PC-3 (cell line): ENCODE measurements at regions not wholly inside any gene's neighbourhood (a gene's known extent, or its start where the extent isn't known, plus 50 kb on each side); places are given as distances from the start of the nearest gene placed in this dataset.

ENCODE experiments used
- EZH2phosphoT487 ChIP-seq: fragments of 300-600 bp; sonication (generic); IDR thresholded peaks from 2 replicates; pipeline ENCODE4 v1.6.1; 2018; ENCODE audit warnings: mild to moderate bottlenecking, antibody characterized with exemption, low read length, borderline replicate concordance
- TF ChIP-seq, protein P1 (sequence below): fragments of 300-600 bp; sonication (generic); conservative IDR thresholded peaks from 2 replicates; pipeline ENCODE4 v1.5.1; 2017; ENCODE audit warnings: antibody characterized with exemption, low read depth, mild to moderate bottlenecking, low read length

DNA sequence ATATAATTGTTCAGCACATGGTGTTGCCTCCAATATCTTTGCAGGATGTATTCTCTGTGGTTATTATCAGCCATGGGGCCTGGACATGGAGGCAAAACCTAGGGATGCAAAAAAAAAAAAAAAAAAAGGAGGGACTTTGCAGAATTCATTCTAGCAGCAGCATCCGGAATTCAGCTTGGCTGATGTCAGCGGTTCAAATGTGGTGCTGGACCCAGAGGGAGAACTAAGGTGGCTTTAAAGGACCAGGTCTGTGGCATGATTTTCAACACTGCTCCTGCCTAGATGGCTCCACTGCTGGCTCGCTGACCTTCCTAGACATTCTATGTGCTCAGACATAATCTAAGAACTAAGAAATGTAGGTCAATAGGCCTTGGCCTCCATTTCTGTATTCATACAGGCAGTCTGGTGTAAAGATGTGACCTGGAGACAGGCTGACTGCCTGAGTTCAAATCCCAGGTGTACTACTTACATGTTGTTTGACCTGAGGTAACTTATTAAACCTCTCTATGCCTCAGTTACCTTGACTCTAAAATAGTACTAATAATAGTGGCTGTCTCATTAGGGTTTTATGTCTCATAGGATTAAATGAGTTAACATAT lies 108.6 kb downstream of the PPM1A start:
- TF ChIP-seq, protein P1, sequence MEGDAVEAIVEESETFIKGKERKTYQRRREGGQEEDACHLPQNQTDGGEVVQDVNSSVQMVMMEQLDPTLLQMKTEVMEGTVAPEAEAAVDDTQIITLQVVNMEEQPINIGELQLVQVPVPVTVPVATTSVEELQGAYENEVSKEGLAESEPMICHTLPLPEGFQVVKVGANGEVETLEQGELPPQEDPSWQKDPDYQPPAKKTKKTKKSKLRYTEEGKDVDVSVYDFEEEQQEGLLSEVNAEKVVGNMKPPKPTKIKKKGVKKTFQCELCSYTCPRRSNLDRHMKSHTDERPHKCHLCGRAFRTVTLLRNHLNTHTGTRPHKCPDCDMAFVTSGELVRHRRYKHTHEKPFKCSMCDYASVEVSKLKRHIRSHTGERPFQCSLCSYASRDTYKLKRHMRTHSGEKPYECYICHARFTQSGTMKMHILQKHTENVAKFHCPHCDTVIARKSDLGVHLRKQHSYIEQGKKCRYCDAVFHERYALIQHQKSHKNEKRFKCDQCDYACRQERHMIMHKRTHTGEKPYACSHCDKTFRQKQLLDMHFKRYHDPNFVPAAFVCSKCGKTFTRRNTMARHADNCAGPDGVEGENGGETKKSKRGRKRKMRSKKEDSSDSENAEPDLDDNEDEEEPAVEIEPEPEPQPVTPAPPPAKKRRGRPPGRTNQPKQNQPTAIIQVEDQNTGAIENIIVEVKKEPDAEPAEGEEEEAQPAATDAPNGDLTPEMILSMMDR: no peak
- no peak for TF ChIP-seq EZH2phosphoT487
